Keratinocyte (primary cell): ENCODE measurements at regions not wholly inside any gene's neighbourhood (a gene's known extent, or its start where the extent isn't known, plus 50 kb on each side); places are given as distances from the start of the nearest gene placed in this dataset.

Experiments
- DNase-seq: peaks from one replicate; pipeline ENCODE4 v3.0.0-alpha.2; 2011; ENCODE audit warnings: low read depth, missing footprints, low spot score
- FAIRE-seq: peaks from 2 replicates; lab custom pipeline; 2011; peaks lifted over from hg19 to GRCh38; lab: Jason Lieb, UNC
- H2AFZ ChIP-seq: 2 replicates; pipeline ENCODE4 v1.6.0; 2012; ENCODE audit warnings: low read length, control low read depth, inconsistent platforms; ENCODE audit not compliant: control insufficient read depth
- H3K27ac ChIP-seq: 2 replicates; pipeline ENCODE4 v1.5.1; 2011; ENCODE audit warnings: low read length; ENCODE audit not compliant: control insufficient read depth, insufficient read depth
- H3K27me3 ChIP-seq: 3 replicates; pipeline ENCODE4 v1.6.0; 2011; ENCODE audit warnings: low read length; ENCODE audit not compliant: control insufficient read depth, insufficient read depth; ENCODE audit errors: extremely low read depth
- H3K36me3 ChIP-seq, 2 experiments: 2 replicates in 1 of 2; 3 replicates in 1 of 2; pipeline ENCODE4 v1.5.1; 2011; ENCODE audit warnings: low read length in 2 of 2, mild to moderate bottlenecking in 1 of 2; ENCODE audit not compliant: control insufficient read depth in 2 of 2, insufficient read depth in 2 of 2; ENCODE audit errors: extremely low read depth in 1 of 2
- H3K4me1 ChIP-seq: 3 replicates; pipeline ENCODE4 v1.5.1; 2011; ENCODE audit warnings: low read length; ENCODE audit not compliant: control insufficient read depth, insufficient read depth; ENCODE audit errors: extremely low read depth
- H3K4me2 ChIP-seq: 3 replicates; pipeline ENCODE4 v1.6.0; 2011; ENCODE audit warnings: low read depth, low read length; ENCODE audit not compliant: control insufficient read depth, insufficient read depth; ENCODE audit errors: extremely low read depth
- H3K4me3 ChIP-seq, 3 experiments: fragments of 200-600 bp in 1 of 3; sonication (generic) in 1 of 3; 2 replicates in 2 of 3; 3 replicates in 1 of 3; pipeline ENCODE4 v1.5.1; 2011 to 2016; ENCODE audit warnings: low read length in 3 of 3, mild to moderate bottlenecking in 3 of 3, control low read depth in 2 of 3, inconsistent platforms in 1 of 3, low read depth in 1 of 3, mixed read lengths in 1 of 3, mixed run types in 1 of 3, moderate library complexity in 1 of 3; ENCODE audit not compliant: control insufficient read depth in 2 of 3, insufficient read depth in 2 of 3; ENCODE audit errors: extremely low read depth in 1 of 3
- H3K79me2 ChIP-seq: 2 replicates; pipeline ENCODE4 v1.6.0; 2012; ENCODE audit warnings: low read length; ENCODE audit not compliant: control insufficient read depth, insufficient read depth
- H3K9ac ChIP-seq: 3 replicates; pipeline ENCODE4 v1.6.0; 2011; ENCODE audit warnings: low read length; ENCODE audit not compliant: control insufficient read depth, insufficient read depth; ENCODE audit errors: extremely low read depth
- H3K9me1 ChIP-seq: 3 replicates; pipeline ENCODE4 v1.6.0; 2011; ENCODE audit warnings: low read length; ENCODE audit not compliant: control insufficient read depth, insufficient read depth; ENCODE audit errors: extremely low read depth
- H3K9me3 ChIP-seq: 2 replicates; pipeline ENCODE4 v1.5.1; 2012; ENCODE audit warnings: low read depth, low read length; ENCODE audit not compliant: control insufficient read depth
- H4K20me1 ChIP-seq: 3 replicates; pipeline ENCODE4 v1.6.0; 2011; ENCODE audit warnings: low read length; ENCODE audit not compliant: control insufficient read depth, insufficient read depth; ENCODE audit errors: extremely low read depth
- CTCF ChIP-seq, 3 experiments: IDR thresholded peaks in 1 of 3; conservative IDR thresholded peaks in 1 of 3; optimal IDR thresholded peaks in 1 of 3; 2 replicates in 2 of 3; 3 replicates in 1 of 3; pipeline versions ENCODE3 to v1.5.1; 2011; ENCODE audit warnings: low read length in 3 of 3, mild to moderate bottlenecking in 3 of 3, moderate library complexity in 2 of 3, control low read depth in 1 of 3, inconsistent platforms in 1 of 3; ENCODE audit not compliant: insufficient read depth in 2 of 3; ENCODE audit errors: extremely low read depth in 1 of 3
- EZH2 ChIP-seq: IDR thresholded peaks from one replicate; pipeline ENCODE4 v1.6.1; 2012; ENCODE audit warnings: inconsistent platforms, mild to moderate bottlenecking, low read length, moderate library complexity
- dilution Hi-C: fragments of 300-500 bp; cut with MboI; formaldehyde crosslinking; loops from one replicate; pipeline ENCODE4 v1.7.0; 2020; ENCODE audit warnings: low sequenced_read_pairs; ENCODE audit not compliant: extremely low pct_ligation_motif_present

- Histone ChIP-seq H3K4me2 (no peak overlapping the region), H3K9me3 (no peaks in the 10 kb centered on the region)
- no peak for FAIRE-seq
Observed at GRCh38 chr2:47644351-47644750, 73.6 kb upstream of the KCNK12 start.

GRCh38 chr2:47641366-47641765, 70.6 kb upstream of the KCNK12 start:
- Histone ChIP-seq H3K79me2 (no peaks in the 10 kb centered on the region), H3K9me1 (no peaks in the 10 kb centered on the region), H3K4me3 (no peak overlapping the region), H3K27me3 (no peaks in the 10 kb centered on the region), H3K36me3 (no peaks in the 10 kb centered on the region), H3K9ac (no peak overlapping the region), H3K4me2 (no peak overlapping the region), H3K27ac (no peak overlapping the region), H3K4me1 (no peaks in the 10 kb centered on the region), H3K9me3 (no peaks in the 10 kb centered on the region), H4K20me1 (no peaks in the 10 kb centered on the region), H2AFZ (no peak overlapping the region)
- FAIRE-seq (no peak), DNase-seq (no peak)
- TF ChIP-seq EZH2, result no peak
- no peak for TF ChIP-seq CTCF (optimal IDR thresholded peaks at IDR 0.05 in 1 of 3, IDR thresholded peaks at IDR 0.05 in 1 of 3, conservative IDR thresholded peaks at IDR 0.05 in 1 of 3; ENCODE audit: extremely low read depth in 1 of 3, insufficient read depth in 2 of 3, low read length in 3 of 3)
- dilution Hi-C loops, result no loop called here

More at GRCh38 chr2:47644351-47644750, 73.6 kb upstream of the KCNK12 start:
- TF ChIP-seq EZH2 (no peak), CTCF (optimal IDR thresholded peaks at IDR 0.05 in 1 of 3, IDR thresholded peaks at IDR 0.05 in 1 of 3, conservative IDR thresholded peaks at IDR 0.05 in 1 of 3; ENCODE audit: extremely low read depth in 1 of 3, insufficient read depth in 2 of 3, low read length in 3 of 3) (no peak)
- H4K20me1 ChIP-seq, result no peaks in the 10 kb centered on the region
- H2AFZ ChIP-seq, result no peak overlapping the region
- H3K27ac ChIP-seq, result no peak overlapping the region
- no peak for DNase-seq
- H3K36me3 ChIP-seq, result no peaks in the 10 kb centered on the region
- H3K4me3 ChIP-seq, result no peak overlapping the region
- dilution Hi-C loops, result no loop called here
- no peaks in the 10 kb centered on the region for H3K27me3 ChIP-seq
- H3K9ac ChIP-seq, result no peak overlapping the region
- no peaks in the 10 kb centered on the region for H3K9me1 ChIP-seq
- no peaks in the 10 kb centered on the region for H3K4me1 ChIP-seq
- H3K79me2 ChIP-seq, result no peaks in the 10 kb centered on the region
